HUDEP-2 (cell line): ENCODE measurements at regions not wholly inside any gene's neighbourhood (a gene's known extent, or its start where the extent isn't known, plus 50 kb on each side); places are given as distances from the start of the nearest gene placed in this dataset.
"Not testable (repeated sequence)": the region's sequence is repeated elsewhere in the genome, so short reads cannot be mapped to it uniquely, and the experiment has no call there.

Experiments used
- DNase-seq, 76 experiments: peaks; one replicate each; lab custom pipeline; 2025; ENCODE audit not compliant: unreplicated experiment in 76 of 76; lab: John Stamatoyannopoulos, UW

- DNase-seq = no peak
Observed at GRCh38 chr4:12140864-12141263, 712.2 kb upstream of the HS3ST1 start.

GRCh38 chr4:12139296-12139695 lies 710.6 kb upstream of the HS3ST1 start:
- no peak for DNase-seq

GRCh38 chr4:12138488-12138887 lies 709.8 kb upstream of the HS3ST1 start:
- DNase-seq = no peak

GRCh38 chr4:12137575-12137974 lies 708.9 kb upstream of the HS3ST1 start:
- no peak for DNase-seq

GRCh38 chr4:12126474-12126873 lies 697.8 kb upstream of the HS3ST1 start:
- DNase-seq = no peak

GRCh38 chr4:12124138-12124537 lies 695.4 kb upstream of the HS3ST1 start:
- no peak for DNase-seq

GRCh38 chr4:12123707-12124106 lies 695.0 kb upstream of the HS3ST1 start:
- no peak for DNase-seq

- DNase-seq = no peak
Observed at GRCh38 chr4:12122316-12122715, 693.6 kb upstream of the HS3ST1 start.

GRCh38 chr4:12120968-12121367 lies 692.3 kb upstream of the HS3ST1 start:
- no peak for DNase-seq

- no peak for DNase-seq
Observed at GRCh38 chr4:12118651-12119213, 690.0 kb upstream of the HS3ST1 start.

- DNase-seq = no peak
Observed at GRCh38 chr4:12116009-12116552, 687.4 kb upstream of the HS3ST1 start.

- DNase-seq = no peak
Observed at GRCh38 chr4:12110627-12111026, 681.9 kb upstream of the HS3ST1 start.

- not testable (repeated sequence) for DNase-seq
Observed at GRCh38 chr4:12109056-12109455, 680.4 kb upstream of the HS3ST1 start.

- DNase-seq = no peak
Observed at GRCh38 chr4:12105519-12105918, 676.8 kb upstream of the HS3ST1 start.

GRCh38 chr4:12089920-12090319 lies 661.2 kb upstream of the HS3ST1 start:
- not testable (repeated sequence) for DNase-seq

GRCh38 chr4:12084690-12085089 lies 656.0 kb upstream of the HS3ST1 start:
- DNase-seq = no peak

- no peak for DNase-seq
Observed at GRCh38 chr4:12071316-12071715, 642.6 kb upstream of the HS3ST1 start.

- no peak for DNase-seq
Observed at GRCh38 chr4:12053966-12054365, 625.3 kb upstream of the HS3ST1 start.

- no peak for DNase-seq
Observed at GRCh38 chr4:12053556-12053955, 624.9 kb upstream of the HS3ST1 start.

GRCh38 chr4:12050357-12050756 lies 621.7 kb upstream of the HS3ST1 start:
- no peak for DNase-seq

- no peak for DNase-seq
Observed at GRCh38 chr4:12042818-12043217, 614.1 kb upstream of the HS3ST1 start.

- no peak for DNase-seq
Observed at GRCh38 chr4:12041828-12042227, 613.1 kb upstream of the HS3ST1 start.

- no peak for DNase-seq
Observed at GRCh38 chr4:12036450-12036849, 607.8 kb upstream of the HS3ST1 start.
